C4-2B (cell line): ENCODE measurements at regions not wholly inside any gene's neighbourhood (a gene's known extent, or its start where the extent isn't known, plus 50 kb on each side); places are given as distances from the start of the nearest gene placed in this dataset.

ENCODE experiments used
- ZFX ChIP-seq: fragments of 450-650 bp; IDR thresholded peaks from 2 replicates; pipeline ENCODE4 v1.6.1; 2017
- TF ChIP-seq, protein P1 (sequence below): fragments of 450-650 bp; conservative IDR thresholded peaks from 2 replicates; pipeline ENCODE4 v1.5.1; 2017; ENCODE audit warnings: mild to moderate bottlenecking

DNA sequence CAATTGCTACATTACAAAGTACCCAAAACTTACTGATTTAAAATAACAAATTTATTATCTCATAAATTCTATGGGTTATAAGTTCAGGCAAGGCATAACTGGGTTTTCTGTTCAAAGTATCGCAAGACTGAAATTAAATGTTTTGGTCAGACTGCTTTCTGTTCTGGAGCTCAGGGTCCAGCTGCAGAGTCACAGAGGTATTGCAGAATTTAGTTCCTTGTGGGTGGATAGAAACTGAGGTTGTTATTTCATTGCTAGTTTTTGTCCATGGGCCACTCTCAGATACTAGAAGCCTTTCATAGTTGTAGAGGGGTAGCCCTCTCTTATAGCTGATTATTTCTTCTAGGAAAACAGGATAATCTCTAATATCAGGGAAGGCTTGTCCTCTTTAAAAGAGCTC, 467.9 kb downstream of the TRHDE start:
- TF ChIP-seq, protein P1, sequence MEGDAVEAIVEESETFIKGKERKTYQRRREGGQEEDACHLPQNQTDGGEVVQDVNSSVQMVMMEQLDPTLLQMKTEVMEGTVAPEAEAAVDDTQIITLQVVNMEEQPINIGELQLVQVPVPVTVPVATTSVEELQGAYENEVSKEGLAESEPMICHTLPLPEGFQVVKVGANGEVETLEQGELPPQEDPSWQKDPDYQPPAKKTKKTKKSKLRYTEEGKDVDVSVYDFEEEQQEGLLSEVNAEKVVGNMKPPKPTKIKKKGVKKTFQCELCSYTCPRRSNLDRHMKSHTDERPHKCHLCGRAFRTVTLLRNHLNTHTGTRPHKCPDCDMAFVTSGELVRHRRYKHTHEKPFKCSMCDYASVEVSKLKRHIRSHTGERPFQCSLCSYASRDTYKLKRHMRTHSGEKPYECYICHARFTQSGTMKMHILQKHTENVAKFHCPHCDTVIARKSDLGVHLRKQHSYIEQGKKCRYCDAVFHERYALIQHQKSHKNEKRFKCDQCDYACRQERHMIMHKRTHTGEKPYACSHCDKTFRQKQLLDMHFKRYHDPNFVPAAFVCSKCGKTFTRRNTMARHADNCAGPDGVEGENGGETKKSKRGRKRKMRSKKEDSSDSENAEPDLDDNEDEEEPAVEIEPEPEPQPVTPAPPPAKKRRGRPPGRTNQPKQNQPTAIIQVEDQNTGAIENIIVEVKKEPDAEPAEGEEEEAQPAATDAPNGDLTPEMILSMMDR = no peak
- no peak for TF ChIP-seq ZFX
